MM.1S (cell line): ENCODE measurements at regions not wholly inside any gene's neighbourhood (a gene's known extent, or its start where the extent isn't known, plus 50 kb on each side); places are given as distances from the start of the nearest gene placed in this dataset.

ENCODE experiments used
- DNase-seq: peaks from one replicate; pipeline ENCODE4 v3.0.0-alpha.2; 2015
- H2AFZ ChIP-seq: fragments of 300-600 bp; sonication (generic); 2 replicates; pipeline ENCODE4 v1.6.0; 2016; ENCODE audit warnings: antibody characterized with exemption, low read length
- H3F3A ChIP-seq: fragments of 300-600 bp; sonication (generic); 2 replicates; pipeline ENCODE4 v1.6.1; 2016; ENCODE audit warnings: mild to moderate bottlenecking, antibody characterized with exemption, low read length, moderate library complexity, mixed read lengths; ENCODE audit not compliant: insufficient read depth
- H3K27ac ChIP-seq: fragments of 300-600 bp; sonication (generic); 2 replicates; pipeline ENCODE4 v1.5.1; 2016; ENCODE audit warnings: mild to moderate bottlenecking, low read length
- H3K27me3 ChIP-seq: fragments of 300-600 bp; sonication (generic); replicated peaks from 2 replicates; pipeline ENCODE4 v1.6.0; 2016; ENCODE audit warnings: low read length; ENCODE audit not compliant: insufficient read depth
- H3K36me3 ChIP-seq: fragments of 300-600 bp; sonication (generic); replicated peaks from 2 replicates; pipeline ENCODE4 v1.6.1; 2016; ENCODE audit warnings: mild to moderate bottlenecking, low read length, mixed read lengths; ENCODE audit not compliant: insufficient read depth
- H3K4me1 ChIP-seq: fragments of 300-600 bp; sonication (generic); 2 replicates; pipeline ENCODE4 v1.6.1; 2016; ENCODE audit warnings: low read length, mixed read lengths
- H3K4me2 ChIP-seq: fragments of 300-600 bp; sonication (generic); 2 replicates; pipeline ENCODE4 v1.6.0; 2016; ENCODE audit warnings: low read depth, low read length
- H3K4me3 ChIP-seq: fragments of 300-600 bp; sonication (generic); 2 replicates; pipeline ENCODE4 v1.5.1; 2016; ENCODE audit warnings: low read length, mixed read lengths
- H3K79me2 ChIP-seq: fragments of 300-600 bp; sonication (generic); 2 replicates; pipeline ENCODE4 v1.6.1; 2016; ENCODE audit warnings: mixed run types, low read length, mixed read lengths
- H3K9ac ChIP-seq: fragments of 300-600 bp; sonication (generic); 2 replicates; pipeline ENCODE4 v1.6.1; 2016; ENCODE audit warnings: low read length, mixed read lengths
- H3K9me2 ChIP-seq: fragments of 300-600 bp; sonication (generic); replicated peaks from 2 replicates; pipeline ENCODE4 v1.6.1; 2016; ENCODE audit warnings: mild to moderate bottlenecking, low read length, mixed read lengths; ENCODE audit not compliant: insufficient read depth
- H3K9me3 ChIP-seq: fragments of 300-600 bp; sonication (generic); replicated peaks from 2 replicates; pipeline ENCODE4 v1.6.1; 2016; ENCODE audit warnings: mild to moderate bottlenecking, low read length, mixed read lengths; ENCODE audit not compliant: insufficient read depth
- H4K20me1 ChIP-seq: fragments of 300-600 bp; sonication (generic); 2 replicates; pipeline ENCODE4 v1.6.1; 2016; ENCODE audit warnings: mild to moderate bottlenecking, low read length, moderate library complexity, mixed read lengths; ENCODE audit not compliant: insufficient read depth
- CTCF ChIP-seq: fragments of 300-600 bp; sonication (generic); IDR thresholded peaks from 2 replicates; pipeline ENCODE4 v1.5.1; 2016; ENCODE audit warnings: antibody characterized with exemption, low read length, mixed read lengths
- EZH2 ChIP-seq: fragments of 300-600 bp; sonication (generic); optimal IDR thresholded peaks from 2 replicates; pipeline ENCODE3; 2017; ENCODE audit warnings: low read depth, mild to moderate bottlenecking, antibody characterized with exemption, low read length, mixed read lengths
- EZH2phosphoT487 ChIP-seq: fragments of 300-600 bp; sonication (generic); IDR thresholded peaks from 2 replicates; pipeline ENCODE4 v1.6.1; 2018; ENCODE audit warnings: antibody characterized with exemption, low read length

GRCh38 chr1:118360817-118361216 is 175.8 kb upstream of the SPAG17 start:
- TF ChIP-seq EZH2 (no peak), CTCF (no peak), EZH2phosphoT487 (no peak)
- no peak overlapping the region for H3K4me3 ChIP-seq
- no peaks in the 10 kb centered on the region for H3K36me3 ChIP-seq
- H3F3A ChIP-seq, result no peaks in the 10 kb centered on the region
- H3K9me3 ChIP-seq, result no peaks in the 10 kb centered on the region
- no peak overlapping the region for H3K27ac ChIP-seq
- no peak overlapping the region for H3K4me2 ChIP-seq
- DNase-seq, result no peak
- no peak overlapping the region for H3K9ac ChIP-seq
- no peaks in the 10 kb centered on the region for H3K9me2 ChIP-seq
- no peaks in the 10 kb centered on the region for H3K4me1 ChIP-seq
- H2AFZ ChIP-seq, result no peak overlapping the region
- no peaks in the 10 kb centered on the region for H4K20me1 ChIP-seq
- H3K79me2 ChIP-seq, result no peaks in the 10 kb centered on the region
- H3K27me3 ChIP-seq, result no peaks in the 10 kb centered on the region

GRCh38 chr1:118346936-118347335 is 161.9 kb upstream of the SPAG17 start:
- no peak for DNase-seq
- H3F3A ChIP-seq, result no peaks in the 10 kb centered on the region
- no peak overlapping the region for H3K4me3 ChIP-seq
- H3K4me2 ChIP-seq, result no peak overlapping the region
- no peaks in the 10 kb centered on the region for H3K79me2 ChIP-seq
- TF ChIP-seq EZH2phosphoT487 (no peak), EZH2 (no peak), CTCF (no peak)
- H3K9me2 ChIP-seq, result no peaks in the 10 kb centered on the region
- H3K9ac ChIP-seq, result no peak overlapping the region
- H3K36me3 ChIP-seq, result no peaks in the 10 kb centered on the region
- H3K27me3 ChIP-seq, result no peaks in the 10 kb centered on the region
- H2AFZ ChIP-seq, result no peak overlapping the region
- no peaks in the 10 kb centered on the region for H3K9me3 ChIP-seq
- no peak overlapping the region for H3K27ac ChIP-seq
- H4K20me1 ChIP-seq, result no peaks in the 10 kb centered on the region
- H3K4me1 ChIP-seq, result no peaks in the 10 kb centered on the region

- Histone ChIP-seq H3K9me3 (no peaks in the 10 kb centered on the region), H3K27me3 (no peaks in the 10 kb centered on the region), H3K9me2 (no peaks in the 10 kb centered on the region), H3K4me1 (no peaks in the 10 kb centered on the region), H3K4me2 (no peak overlapping the region), H3K4me3 (no peak overlapping the region), H3K79me2 (no peaks in the 10 kb centered on the region), H3K9ac (no peak overlapping the region), H2AFZ (no peak overlapping the region), H3F3A (no peaks in the 10 kb centered on the region), H3K27ac (no peak overlapping the region), H3K36me3 (no peaks in the 10 kb centered on the region), H4K20me1 (no peaks in the 10 kb centered on the region)
- no peak for DNase-seq
- TF ChIP-seq EZH2phosphoT487, result no peak
- TF ChIP-seq CTCF, result no peak
Observed at GRCh38 chr1:118340928-118341910, 156.2 kb upstream of the SPAG17 start.
